Keratinocyte (primary cell): ENCODE measurements at regions not wholly inside any gene's neighbourhood (a gene's known extent, or its start where the extent isn't known, plus 50 kb on each side); places are given as distances from the start of the nearest gene placed in this dataset.

Source experiments
- DNase-seq: peaks from one replicate; pipeline ENCODE4 v3.0.0-alpha.2; 2011; ENCODE audit warnings: low read depth, missing footprints, low spot score
- FAIRE-seq: peaks from 2 replicates; lab custom pipeline; 2011; peaks lifted over from hg19 to GRCh38; lab: Jason Lieb, UNC
- H2AFZ ChIP-seq: 2 replicates; pipeline ENCODE4 v1.6.0; 2012; ENCODE audit warnings: low read length, control low read depth, inconsistent platforms; ENCODE audit not compliant: control insufficient read depth
- H3K27ac ChIP-seq: 2 replicates; pipeline ENCODE4 v1.5.1; 2011; ENCODE audit warnings: low read length; ENCODE audit not compliant: control insufficient read depth, insufficient read depth
- H3K27me3 ChIP-seq: 3 replicates; pipeline ENCODE4 v1.6.0; 2011; ENCODE audit warnings: low read length; ENCODE audit not compliant: control insufficient read depth, insufficient read depth; ENCODE audit errors: extremely low read depth
- H3K36me3 ChIP-seq, 2 experiments: 2 replicates in 1 of 2; 3 replicates in 1 of 2; pipeline ENCODE4 v1.5.1; 2011; ENCODE audit warnings: low read length in 2 of 2, mild to moderate bottlenecking in 1 of 2; ENCODE audit not compliant: control insufficient read depth in 2 of 2, insufficient read depth in 2 of 2; ENCODE audit errors: extremely low read depth in 1 of 2
- H3K4me1 ChIP-seq: 3 replicates; pipeline ENCODE4 v1.5.1; 2011; ENCODE audit warnings: low read length; ENCODE audit not compliant: control insufficient read depth, insufficient read depth; ENCODE audit errors: extremely low read depth
- H3K4me2 ChIP-seq: 3 replicates; pipeline ENCODE4 v1.6.0; 2011; ENCODE audit warnings: low read depth, low read length; ENCODE audit not compliant: control insufficient read depth, insufficient read depth; ENCODE audit errors: extremely low read depth
- H3K4me3 ChIP-seq, 3 experiments: fragments of 200-600 bp in 1 of 3; sonication (generic) in 1 of 3; 2 replicates in 2 of 3; 3 replicates in 1 of 3; pipeline ENCODE4 v1.5.1; 2011 to 2016; ENCODE audit warnings: low read length in 3 of 3, mild to moderate bottlenecking in 3 of 3, control low read depth in 2 of 3, inconsistent platforms in 1 of 3, low read depth in 1 of 3, mixed read lengths in 1 of 3, mixed run types in 1 of 3, moderate library complexity in 1 of 3; ENCODE audit not compliant: control insufficient read depth in 2 of 3, insufficient read depth in 2 of 3; ENCODE audit errors: extremely low read depth in 1 of 3
- H3K79me2 ChIP-seq: 2 replicates; pipeline ENCODE4 v1.6.0; 2012; ENCODE audit warnings: low read length; ENCODE audit not compliant: control insufficient read depth, insufficient read depth
- H3K9ac ChIP-seq: 3 replicates; pipeline ENCODE4 v1.6.0; 2011; ENCODE audit warnings: low read length; ENCODE audit not compliant: control insufficient read depth, insufficient read depth; ENCODE audit errors: extremely low read depth
- H3K9me1 ChIP-seq: 3 replicates; pipeline ENCODE4 v1.6.0; 2011; ENCODE audit warnings: low read length; ENCODE audit not compliant: control insufficient read depth, insufficient read depth; ENCODE audit errors: extremely low read depth
- H3K9me3 ChIP-seq: 2 replicates; pipeline ENCODE4 v1.5.1; 2012; ENCODE audit warnings: low read depth, low read length; ENCODE audit not compliant: control insufficient read depth
- H4K20me1 ChIP-seq: 3 replicates; pipeline ENCODE4 v1.6.0; 2011; ENCODE audit warnings: low read length; ENCODE audit not compliant: control insufficient read depth, insufficient read depth; ENCODE audit errors: extremely low read depth
- CTCF ChIP-seq, 3 experiments: IDR thresholded peaks in 1 of 3; conservative IDR thresholded peaks in 1 of 3; optimal IDR thresholded peaks in 1 of 3; 2 replicates in 2 of 3; 3 replicates in 1 of 3; pipeline versions ENCODE3 to v1.5.1; 2011; ENCODE audit warnings: low read length in 3 of 3, mild to moderate bottlenecking in 3 of 3, moderate library complexity in 2 of 3, control low read depth in 1 of 3, inconsistent platforms in 1 of 3; ENCODE audit not compliant: insufficient read depth in 2 of 3; ENCODE audit errors: extremely low read depth in 1 of 3
- EZH2 ChIP-seq: IDR thresholded peaks from one replicate; pipeline ENCODE4 v1.6.1; 2012; ENCODE audit warnings: inconsistent platforms, mild to moderate bottlenecking, low read length, moderate library complexity
- dilution Hi-C: fragments of 300-500 bp; cut with MboI; formaldehyde crosslinking; loops from one replicate; pipeline ENCODE4 v1.7.0; 2020; ENCODE audit warnings: low sequenced_read_pairs; ENCODE audit not compliant: extremely low pct_ligation_motif_present

GRCh38 chr14:38705220-38705619 is 397.8 kb downstream of the SEC23A start:
- no peaks in the 10 kb centered on the region for H3K9me3 ChIP-seq
- DNase-seq (no peak), FAIRE-seq (no peak)
- H3K27me3 ChIP-seq: no peaks in the 10 kb centered on the region
- H3K4me2 ChIP-seq: no peak overlapping the region
- dilution Hi-C loops: no loop called here
- no peaks in the 10 kb centered on the region for H3K79me2 ChIP-seq
- H4K20me1 ChIP-seq: no peaks in the 10 kb centered on the region
- no peak overlapping the region for H3K27ac ChIP-seq
- no peak overlapping the region for H3K4me3 ChIP-seq
- no peaks in the 10 kb centered on the region for H3K9me1 ChIP-seq
- no peak overlapping the region for H2AFZ ChIP-seq
- H3K36me3 ChIP-seq: no peaks in the 10 kb centered on the region
- H3K9ac ChIP-seq: no peak overlapping the region
- no peaks in the 10 kb centered on the region for H3K4me1 ChIP-seq
- TF ChIP-seq CTCF (optimal IDR thresholded peaks at IDR 0.05 in 1 of 3, IDR thresholded peaks at IDR 0.05 in 1 of 3, conservative IDR thresholded peaks at IDR 0.05 in 1 of 3; ENCODE audit: extremely low read depth in 1 of 3, insufficient read depth in 2 of 3, low read length in 3 of 3) (no peak), EZH2 (no peak)

- FAIRE-seq (no peak), DNase-seq (no peak)
- no peaks in the 10 kb centered on the region for H3K27me3 ChIP-seq
- TF ChIP-seq CTCF (optimal IDR thresholded peaks at IDR 0.05 in 1 of 3, IDR thresholded peaks at IDR 0.05 in 1 of 3, conservative IDR thresholded peaks at IDR 0.05 in 1 of 3; ENCODE audit: extremely low read depth in 1 of 3, insufficient read depth in 2 of 3, low read length in 3 of 3) (no peak), EZH2 (no peak)
- H3K9ac ChIP-seq: no peak overlapping the region
- H3K4me1 ChIP-seq: no peaks in the 10 kb centered on the region
- no peak overlapping the region for H3K27ac ChIP-seq
- no peaks in the 10 kb centered on the region for H3K9me1 ChIP-seq
- no peaks in the 10 kb centered on the region for H3K9me3 ChIP-seq
- H3K4me2 ChIP-seq: no peak overlapping the region
- no peak overlapping the region for H2AFZ ChIP-seq
- no peaks in the 10 kb centered on the region for H4K20me1 ChIP-seq
- H3K36me3 ChIP-seq: no peaks in the 10 kb centered on the region
- H3K4me3 ChIP-seq: no peak overlapping the region
- H3K79me2 ChIP-seq: no peaks in the 10 kb centered on the region
- dilution Hi-C loops: no loop called here
These were observed 398.8 kb downstream of the SEC23A start for GRCh38 chr14:38704220-38704619.
